ENCODE measurements at regions not wholly inside any gene's neighbourhood (a gene's known extent, or its start where the extent isn't known, plus 50 kb on each side); places are given as distances from the start of the nearest gene placed in this dataset.

DNA sequence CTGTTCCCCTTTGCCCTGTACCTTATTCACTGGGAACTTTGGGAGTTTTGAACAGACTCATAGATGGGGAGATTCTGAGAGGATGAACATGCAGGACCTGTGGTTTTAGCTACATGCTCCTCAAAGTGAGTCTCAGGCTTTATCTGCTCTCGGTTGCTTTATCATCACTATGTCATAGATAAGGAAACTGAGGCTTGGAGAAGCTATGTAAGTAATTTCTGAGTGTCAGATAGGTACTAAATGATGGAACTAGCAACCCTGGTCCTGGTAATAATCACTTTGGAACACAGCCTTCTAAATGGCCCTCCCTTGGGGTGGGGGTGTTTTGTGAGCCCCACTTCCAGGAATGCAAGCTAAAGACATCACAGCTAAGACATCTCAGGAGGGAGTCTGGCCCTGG lies 186.2 kb upstream of the MEX3C start:
- TF ChIP-seq POLR2AphosphoS5 (IDR thresholded peaks at IDR 0.05; ENCODE audit: insufficient read depth in 1 of 2, low read depth in 1 of 2), result no peak
- TF ChIP-seq POLR2A (IDR thresholded peaks at IDR 0.05), result no peak

Data from vagina (tissue), 2 donors.